ENCODE measurements at regions not wholly inside any gene's neighbourhood (a gene's known extent, or its start where the extent isn't known, plus 50 kb on each side); places are given as distances from the start of the nearest gene placed in this dataset.

- TF ChIP-seq CREB5 (CRISPR knock-in tag; IDR thresholded peaks at IDR 0.05; ENCODE audit: low read depth): no peak
- no peak for TF ChIP-seq BACH2 (CRISPR knock-in tag; IDR thresholded peaks at IDR 0.05; ENCODE audit: borderline replicate concordance)
- TF ChIP-seq TCF4 (CRISPR knock-in tag; IDR thresholded peaks at IDR 0.05; ENCODE audit: borderline replicate concordance): no peak
- no peak for TF ChIP-seq ZC3H10 (CRISPR knock-in tag; IDR thresholded peaks at IDR 0.05)
Observed at GRCh38 chr3:117450026-117450425, 740.4 kb downstream of the TUSC7 start (continued).

- 0 out of 3 replicates have a peak, but pooled peaks have one; percentile 24 for ATAC-seq
Observed at GRCh38 chr3:117454254-117454653, 744.7 kb downstream of the TUSC7 start.

GRCh38 chr3:117454908-117455307 lies 745.3 kb downstream of the TUSC7 start:
- ATAC-seq: no peak
- TF ChIP-seq ISL1 (CRISPR knock-in tag; IDR thresholded peaks at IDR 0.05) (no peak), ZC3H10 (CRISPR knock-in tag; IDR thresholded peaks at IDR 0.05) (no peak), OSR1 (CRISPR knock-in tag; IDR thresholded peaks at IDR 0.05) (no peak), TOX (CRISPR knock-in tag; IDR thresholded peaks at IDR 0.05; ENCODE audit: borderline replicate concordance) (no peak), TSHZ2 (CRISPR knock-in tag; IDR thresholded peaks at IDR 0.05) (no peak), SNAI2 (CRISPR knock-in tag; IDR thresholded peaks at IDR 0.05) (no peak), TCF4 (CRISPR knock-in tag; IDR thresholded peaks at IDR 0.05; ENCODE audit: borderline replicate concordance) (no peak), RARB (CRISPR knock-in tag; IDR thresholded peaks at IDR 0.05) (no peak), CSDC2 (CRISPR knock-in tag; IDR thresholded peaks at IDR 0.05) (no peak), GLIS3 (CRISPR knock-in tag; IDR thresholded peaks at IDR 0.05) (no peak), PATZ1 (CRISPR knock-in tag; IDR thresholded peaks at IDR 0.05; ENCODE audit: borderline replicate concordance) (no peak)

More at GRCh38 chr3:117454254-117454653, 744.7 kb downstream of the TUSC7 start:
- TF ChIP-seq POU6F1 (CRISPR knock-in tag; IDR thresholded peaks at IDR 0.05; ENCODE audit: borderline replicate concordance, low read depth) (no peak), ZFP3 (CRISPR knock-in tag; IDR thresholded peaks at IDR 0.05) (no peak), ISL1 (CRISPR knock-in tag; IDR thresholded peaks at IDR 0.05) (no peak), OSR1 (CRISPR knock-in tag; IDR thresholded peaks at IDR 0.05) (no peak), ZNF70 (CRISPR knock-in tag; IDR thresholded peaks at IDR 0.05) (no peak), GLIS3 (CRISPR knock-in tag; IDR thresholded peaks at IDR 0.05) (no peak), RARB (CRISPR knock-in tag; IDR thresholded peaks at IDR 0.05) (no peak), CREB5 (CRISPR knock-in tag; IDR thresholded peaks at IDR 0.05; ENCODE audit: low read depth) (no peak), SNAI2 (CRISPR knock-in tag; IDR thresholded peaks at IDR 0.05) (no peak), CSDC2 (CRISPR knock-in tag; IDR thresholded peaks at IDR 0.05) (no peak), BACH2 (CRISPR knock-in tag; IDR thresholded peaks at IDR 0.05; ENCODE audit: borderline replicate concordance) (no peak), TCF4 (CRISPR knock-in tag; IDR thresholded peaks at IDR 0.05; ENCODE audit: borderline replicate concordance) (no peak), ZFP30 (CRISPR knock-in tag; IDR thresholded peaks at IDR 0.05) (no peak), TOX (CRISPR knock-in tag; IDR thresholded peaks at IDR 0.05; ENCODE audit: borderline replicate concordance) (no peak), PPARA (CRISPR knock-in tag; IDR thresholded peaks at IDR 0.05; ENCODE audit: borderline replicate concordance) (no peak), TSHZ2 (CRISPR knock-in tag; IDR thresholded peaks at IDR 0.05) (no peak)

Data from SK-N-SH treated with all-trans-retinoic acid at 6 μM for 48 hours (cell line).